Posterior vena cava (tissue), 2 donors: ENCODE measurements at regions not wholly inside any gene's neighbourhood (a gene's known extent, or its start where the extent isn't known, plus 50 kb on each side); places are given as distances from the start of the nearest gene placed in this dataset.

Source experiments
- DNase-seq: peaks from one replicate; pipeline ENCODE4 v3.0.0-alpha.2; 2020; ENCODE audit warnings: low spot score
- intact Hi-C, 2 donors: fragments of 100-400 bp; cut with DNase I; formaldehyde crosslinking; loops; one replicate each; pipeline versions ENCODE4 v1.14.1 to v1.14.2; 2022 to 2023
- donor health status: DM: yes; HTN: yes; CAD: no.
- donor health status: DM: yes; HTN: yes; CAD: no.

GRCh38 chr3:76886761-76887500, 153.0 kb upstream of the ROBO2 start:
- intact Hi-C loops, result no loop called here
- DNase-seq, result no peak

- no peak for DNase-seq
Observed at GRCh38 chr3:76888856-76889255, 151.0 kb upstream of the ROBO2 start.

DNA sequence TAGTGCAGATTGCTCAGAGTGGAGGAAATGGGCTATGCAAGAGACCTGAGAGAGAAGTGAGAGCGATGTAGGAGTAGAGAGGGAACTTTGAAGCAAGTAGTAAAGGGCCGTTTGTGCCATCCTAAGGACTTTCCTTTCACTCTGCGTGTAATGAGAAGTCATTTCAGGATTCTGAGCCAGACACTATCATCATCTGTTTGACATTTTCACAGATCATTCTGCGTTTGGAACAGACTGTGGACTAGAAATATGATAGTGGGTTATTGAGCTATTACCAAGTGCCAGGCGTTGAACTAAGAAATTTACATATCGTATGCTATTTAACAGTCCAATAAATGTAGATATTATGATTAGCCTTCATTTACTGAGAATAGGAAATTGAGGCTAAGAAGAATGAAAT, 150.0 kb upstream of the ROBO2 start:
- no peak for DNase-seq
- intact Hi-C loops, result no loop called here

More at GRCh38 chr3:76888856-76889255, 151.0 kb upstream of the ROBO2 start:
- intact Hi-C loops, result no loop called here

DNA sequence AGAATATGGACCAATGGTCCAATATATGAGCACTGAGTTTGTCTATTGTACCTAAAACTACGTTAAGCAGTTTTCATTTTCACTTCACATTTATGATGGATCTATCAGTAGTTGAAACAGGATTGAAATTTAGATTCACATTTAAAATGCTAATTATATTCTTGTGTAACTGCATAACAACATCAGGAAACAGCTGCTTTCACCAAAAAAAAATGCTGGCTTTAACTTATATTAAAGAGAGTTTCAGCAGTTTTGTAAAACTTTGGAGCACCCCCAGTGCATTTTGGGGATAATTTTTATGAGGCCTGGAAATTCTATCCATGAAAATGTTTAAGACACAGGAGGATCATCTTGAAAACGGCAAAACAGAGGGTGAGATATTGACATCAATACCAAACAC, 142.8 kb upstream of the ROBO2 start:
- DNase-seq, result no peak
- intact Hi-C loops, result no loop called here

DNA sequence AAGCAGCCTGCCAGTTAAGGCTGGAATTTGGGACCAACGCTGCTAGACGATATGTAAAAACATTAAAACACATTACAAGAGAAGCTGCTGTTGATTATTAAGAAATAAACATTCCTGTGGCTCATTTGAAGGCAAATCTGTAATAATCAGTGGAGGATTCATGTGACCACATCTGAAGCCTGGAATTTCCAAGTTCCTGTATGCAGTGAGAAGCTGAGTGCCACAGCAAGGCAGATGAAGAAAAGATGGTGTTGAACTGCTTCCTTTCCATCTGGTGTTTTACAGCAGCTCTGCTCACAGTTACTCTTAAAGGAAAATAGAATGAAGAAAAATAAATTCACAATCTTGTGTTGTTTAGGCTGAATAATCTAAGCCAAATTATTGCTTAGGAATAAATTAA, 139.3 kb upstream of the ROBO2 start:
- intact Hi-C loops, result no loop called here

DNA sequence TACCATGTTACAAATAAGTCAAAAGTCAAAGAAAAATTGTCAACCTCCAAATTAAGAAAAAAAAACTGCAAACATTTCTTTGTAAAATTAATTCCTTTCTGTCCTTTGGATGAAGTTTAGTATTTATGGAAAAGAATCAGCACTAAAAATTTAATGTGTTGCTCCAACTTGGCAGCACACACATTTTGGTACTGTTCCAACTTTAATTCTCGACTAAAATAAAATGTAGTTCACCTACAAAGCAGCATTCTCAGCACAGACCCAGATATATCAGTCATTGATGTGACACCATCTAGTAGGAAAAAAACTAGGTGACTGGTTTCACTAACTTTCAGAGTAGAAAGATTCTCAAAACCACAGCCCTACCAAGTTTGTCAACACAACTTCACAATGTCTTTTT, 131.7 kb upstream of the ROBO2 start:
- intact Hi-C loops, result no loop called here
- no peak for DNase-seq

More for the DNA sequence above, 139.3 kb upstream of the ROBO2 start:
- DNase-seq, result no peak

DNA sequence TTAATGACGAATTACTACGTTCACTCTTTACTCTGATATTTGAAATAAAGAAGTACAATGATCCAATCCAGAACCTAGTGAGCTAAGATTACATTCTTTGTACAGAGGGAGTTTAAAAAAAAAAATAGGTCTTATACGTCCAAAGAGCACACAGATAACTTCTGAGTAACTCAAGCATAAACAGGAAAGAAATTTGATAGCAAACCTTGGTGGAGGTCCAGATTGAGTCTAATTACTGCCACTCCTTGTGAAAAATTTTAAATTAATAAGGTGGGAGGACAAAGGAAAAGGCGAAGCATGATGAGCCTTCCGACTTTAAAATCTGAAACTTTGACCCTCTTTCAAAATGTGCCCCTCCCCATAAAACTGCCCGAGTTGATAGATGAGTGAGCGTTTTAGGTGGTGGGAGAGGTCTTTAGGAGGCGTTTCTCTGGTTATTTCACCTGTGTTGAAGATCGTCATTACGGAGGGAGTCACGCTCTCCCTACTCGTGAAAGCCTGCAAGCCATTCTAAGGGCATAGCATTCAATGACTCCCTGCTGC, 127.0 kb upstream of the ROBO2 start:
- intact Hi-C loops, result no loop called here
- DNase-seq, result no peak

GRCh38 chr3:76917436-76917835, 122.5 kb upstream of the ROBO2 start:
- intact Hi-C loops, result no loop called here
- DNase-seq, result no peak

GRCh38 chr3:76920511-76920910, 119.4 kb upstream of the ROBO2 start:
- intact Hi-C loops, result no loop called here
- DNase-seq, result no peak

GRCh38 chr3:76923485-76923884, 116.4 kb upstream of the ROBO2 start:
- intact Hi-C loops, result no loop called here
- no peak for DNase-seq

GRCh38 chr3:76930712-76931111, 109.2 kb upstream of the ROBO2 start:
- intact Hi-C loops, result no loop called here
- DNase-seq, result no peak

DNA sequence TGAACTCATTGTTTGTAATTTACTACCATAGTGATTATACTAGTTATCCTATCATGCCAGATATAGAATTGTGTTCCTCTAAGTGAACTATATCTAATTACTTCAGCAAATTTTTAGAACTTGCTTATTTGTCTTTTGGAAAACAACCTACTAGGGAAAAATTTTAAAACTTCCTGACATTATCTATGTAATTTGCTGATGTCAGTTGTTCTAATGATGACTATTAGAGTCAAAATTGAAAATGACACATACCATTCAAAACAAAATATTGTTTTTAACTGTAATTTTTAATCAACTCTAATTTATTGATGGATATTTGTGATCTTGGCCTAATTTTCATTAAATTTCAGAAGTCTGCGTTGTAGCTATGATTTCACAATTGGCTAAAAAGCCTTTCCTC, 106.7 kb upstream of the ROBO2 start:
- no peak for DNase-seq
- intact Hi-C loops, result no loop called here

DNA sequence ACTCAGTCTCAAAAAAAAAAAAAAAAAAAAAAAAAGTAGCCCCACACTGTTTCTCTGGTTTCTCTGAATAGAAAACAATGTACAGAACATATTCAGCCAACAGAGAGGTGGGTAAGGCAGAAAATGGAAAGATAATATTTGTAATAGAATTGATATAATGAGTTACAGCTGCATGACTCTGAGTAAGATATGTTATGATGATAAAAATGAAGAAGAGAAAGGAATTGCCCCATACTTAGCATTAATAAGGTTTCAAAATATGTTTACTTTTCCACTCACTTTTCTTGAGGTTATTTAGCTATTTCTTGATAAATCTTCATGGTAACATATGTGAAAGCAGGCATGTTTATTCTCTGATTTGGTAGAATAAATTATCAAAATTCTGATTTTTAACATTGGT, 100.9 kb upstream of the ROBO2 start:
- intact Hi-C loops, result no loop called here
- no peak for DNase-seq

GRCh38 chr3:76940181-76940770, 99.6 kb upstream of the ROBO2 start:
- intact Hi-C loops, result no loop called here

DNA sequence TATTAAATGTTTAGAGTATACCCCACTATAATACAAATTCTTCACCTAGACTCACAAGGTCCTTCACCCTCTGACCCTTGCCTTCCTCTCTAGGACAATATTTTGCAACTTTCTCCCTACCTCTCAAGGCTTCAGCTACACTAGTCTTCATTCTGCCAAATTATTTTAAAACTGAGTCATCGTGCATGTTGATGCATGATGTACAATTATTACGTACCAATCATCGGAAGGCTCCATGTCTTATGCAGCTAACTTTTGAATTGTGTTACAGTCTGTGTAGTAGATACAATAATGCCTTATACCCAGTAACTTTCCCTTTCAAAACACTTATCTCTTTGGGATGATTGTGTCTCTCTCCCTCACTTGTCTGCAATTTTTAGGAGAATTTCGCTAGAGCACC, 98.5 kb upstream of the ROBO2 start:
- DNase-seq, result no peak
- intact Hi-C loops, result no loop called here

More at GRCh38 chr3:76940181-76940770, 99.6 kb upstream of the ROBO2 start:
- DNase-seq, result no peak

DNA sequence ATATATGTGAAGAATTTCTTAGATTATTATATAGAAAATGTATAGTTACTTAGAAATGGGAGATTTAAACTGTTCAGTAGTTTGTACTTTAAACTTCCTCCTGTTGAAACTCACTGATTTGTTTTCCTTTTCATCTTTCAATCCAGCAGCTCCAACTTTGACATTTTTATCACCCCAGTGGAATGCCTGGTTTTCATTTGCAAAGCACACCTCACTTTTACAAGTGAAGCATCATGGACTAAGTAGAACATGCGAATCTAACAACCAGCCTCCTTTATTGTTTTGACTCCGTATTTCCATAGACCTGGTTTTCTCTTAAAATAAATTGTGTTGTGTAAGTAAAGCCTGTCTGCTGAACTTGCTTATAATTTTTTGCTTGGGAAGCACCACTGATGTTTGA, 97.8 kb upstream of the ROBO2 start:
- intact Hi-C loops, result no loop called here
- DNase-seq, result no peak

DNA sequence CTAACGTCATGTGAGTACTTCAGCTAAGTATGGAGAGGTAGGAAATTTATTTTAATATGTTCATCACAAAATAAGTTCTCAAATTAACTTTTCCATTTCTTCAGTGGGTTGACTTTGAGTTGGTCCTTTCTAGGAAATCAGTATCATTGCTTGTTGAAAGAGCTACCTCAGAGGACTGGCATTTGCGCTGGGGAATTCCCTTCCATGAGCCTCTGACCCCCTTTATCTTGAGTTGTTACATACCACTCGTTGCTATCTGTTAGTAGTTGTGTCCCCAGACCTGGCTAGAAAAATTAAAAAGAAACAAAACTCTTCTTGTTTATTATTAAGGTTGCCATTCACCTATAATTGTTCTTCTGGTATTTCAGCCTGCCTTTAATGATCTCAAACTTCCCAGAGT, 96.8 kb upstream of the ROBO2 start:
- intact Hi-C loops, result no loop called here
- DNase-seq, result no peak

GRCh38 chr3:76943671-76944070, 96.2 kb upstream of the ROBO2 start:
- no peak for DNase-seq
- intact Hi-C loops, result no loop called here

GRCh38 chr3:76949033-76949432, 90.9 kb upstream of the ROBO2 start:
- intact Hi-C loops, result no loop called here
- no peak for DNase-seq

- intact Hi-C loops, result no loop called here
- DNase-seq, result no peak
Observed at GRCh38 chr3:76949462-76949861, 90.4 kb upstream of the ROBO2 start.

GRCh38 chr3:76950590-76950989, 89.3 kb upstream of the ROBO2 start:
- DNase-seq, result no peak
- intact Hi-C loops, result no loop called here
